ENCODE measurements at regions not wholly inside any gene's neighbourhood (a gene's known extent, or its start where the extent isn't known, plus 50 kb on each side); places are given as distances from the start of the nearest gene placed in this dataset.

- TF ChIP-seq EP300 (conservative IDR thresholded peaks at IDR 0.05; ENCODE audit: poor library complexity, severe bottlenecking) (no peak), TAF1 (IDR thresholded peaks at IDR 0.05; ENCODE audit: low read depth) (no peak), SMC3 (conservative IDR thresholded peaks at IDR 0.05; ENCODE audit: poor library complexity) (no peak), REST (IDR thresholded peaks at IDR 0.05; ENCODE audit: borderline replicate concordance) (no peak), MXI1 (conservative IDR thresholded peaks at IDR 0.05; ENCODE audit: poor library complexity, severe bottlenecking) (no peak), POLR2AphosphoS5 (IDR thresholded peaks at IDR 0.05) (no peak)
- Histone ChIP-seq H3K4me2 (ENCODE audit: low read length) (no peak overlapping the region), H3K4me3 (ENCODE audit: low read length) (no peak overlapping the region)
These were observed 163.5 kb downstream of the TPH2 start for GRCh38 chr12:72102150-72102549.

GRCh38 chr12:72105849-72106248 lies 166.3 kb upstream of the TRHDE start:
- Histone ChIP-seq H3K4me2 (ENCODE audit: low read length) (no peak overlapping the region), H4K20me1 (ENCODE audit: insufficient read depth) (no peaks in the 10 kb centered on the region), H3K9ac (ENCODE audit: low read length) (no peak overlapping the region), H3K27me3 (ENCODE audit: insufficient read depth, low read depth, low read length) (no peaks in the 10 kb centered on the region), H2AFZ (ENCODE audit: low read depth, low read length) (no peak overlapping the region), H3K79me2 (replicated peaks; ENCODE audit: insufficient read depth, low read length) (no peaks in the 10 kb centered on the region), H3K27ac (ENCODE audit: low read length) (no peak overlapping the region), H3K9me2 (ENCODE audit: insufficient read depth, low read length) (no peaks in the 10 kb centered on the region), H3F3A (ENCODE audit: insufficient read depth, low read length, poor library complexity, severe bottlenecking) (peaks cover 2% of the 10 kb centered on the region), H3K9me3 (ENCODE audit: low read length) (no peaks in the 10 kb centered on the region), H3K36me3 (ENCODE audit: insufficient read depth, low read length) (no peaks in the 10 kb centered on the region), H3K4me3 (ENCODE audit: low read length) (no peak overlapping the region)
- no peak for TF ChIP-seq MXI1 (conservative IDR thresholded peaks at IDR 0.05; ENCODE audit: poor library complexity, severe bottlenecking)
- TF ChIP-seq REST (IDR thresholded peaks at IDR 0.05; ENCODE audit: borderline replicate concordance) = no peak
- TF ChIP-seq EP300 (conservative IDR thresholded peaks at IDR 0.05; ENCODE audit: poor library complexity, severe bottlenecking) = no peak
- no peak for TF ChIP-seq CTCF (IDR thresholded peaks at IDR 0.05; ENCODE audit: poor library complexity, severe bottlenecking)
- no peak for TF ChIP-seq POLR2AphosphoS5 (IDR thresholded peaks at IDR 0.05)
- no peak for TF ChIP-seq TAF1 (IDR thresholded peaks at IDR 0.05; ENCODE audit: low read depth)
- TF ChIP-seq EZH2 (IDR thresholded peaks at IDR 0.05; ENCODE audit: borderline replicate concordance, insufficient read depth, low read length, poor library complexity, severe bottlenecking) = no peak
- no peak for TF ChIP-seq RAD21 (conservative IDR thresholded peaks at IDR 0.05)
- no peak for TF ChIP-seq SMC3 (conservative IDR thresholded peaks at IDR 0.05; ENCODE audit: poor library complexity)

More at GRCh38 chr12:72102150-72102549, 163.5 kb downstream of the TPH2 start:
- no peak overlapping the region for H2AFZ ChIP-seq (ENCODE audit: low read depth, low read length)
- no peaks in the 10 kb centered on the region for H3K27me3 ChIP-seq (ENCODE audit: insufficient read depth, low read depth, low read length)
- no peak overlapping the region for H3K9ac ChIP-seq (ENCODE audit: low read length)
- no peaks in the 10 kb centered on the region for H3F3A ChIP-seq (ENCODE audit: insufficient read depth, low read length, poor library complexity, severe bottlenecking)
- H3K9me3 ChIP-seq (ENCODE audit: low read length) = no peaks in the 10 kb centered on the region
- H3K9me2 ChIP-seq (ENCODE audit: insufficient read depth, low read length) = no peaks in the 10 kb centered on the region
- no peak overlapping the region for H3K27ac ChIP-seq (ENCODE audit: low read length)
- H4K20me1 ChIP-seq (ENCODE audit: insufficient read depth) = no peaks in the 10 kb centered on the region
- no peaks in the 10 kb centered on the region for H3K36me3 ChIP-seq (ENCODE audit: insufficient read depth, low read length)
- no peaks in the 10 kb centered on the region for H3K79me2 ChIP-seq (replicated peaks; ENCODE audit: insufficient read depth, low read length)

All from neural cell (in vitro differentiated cells).